GM19351 (cell line): ENCODE measurements at regions not wholly inside any gene's neighbourhood (a gene's known extent, or its start where the extent isn't known, plus 50 kb on each side); places are given as distances from the start of the nearest gene placed in this dataset.
"Not testable (repeated sequence)": the region's sequence is repeated elsewhere in the genome, so short reads cannot be mapped to it uniquely, and the experiment has no call there.

Experiments
- ATAC-seq: cut with Tn5 transposase; IDR thresholded peaks from one replicate; pipeline ENCODE4 v1.9.1; 2021; ENCODE audit warnings: mild to moderate bottlenecking, moderate library complexity; ENCODE audit not compliant: unreplicated experiment

DNA sequence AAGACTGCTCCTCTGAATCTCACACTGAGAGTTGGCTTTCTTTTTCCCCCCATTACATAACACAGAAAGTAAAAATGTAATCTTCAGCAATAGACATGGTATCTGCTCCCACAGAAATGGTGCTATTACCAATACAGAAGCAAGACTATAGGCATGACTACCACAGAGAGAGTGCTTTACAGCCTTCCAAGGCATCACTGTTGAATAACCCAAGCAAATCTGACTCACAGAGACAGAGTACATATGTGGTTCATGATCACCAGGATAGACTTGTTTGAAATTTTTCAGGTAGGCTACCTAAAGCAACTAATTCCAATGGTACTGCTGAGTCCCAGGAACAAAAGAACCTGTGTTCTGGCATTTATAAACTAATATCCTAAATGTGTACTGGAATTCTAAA lies 1373.4 kb upstream of the C9orf72 start:
- ATAC-seq: no peak

GRCh38 chr9:28951945-28952344 lies 1378.7 kb upstream of the C9orf72 start:
- no peak for ATAC-seq

- ATAC-seq: no peak
These were observed 1383.0 kb upstream of the C9orf72 start for GRCh38 chr9:28956116-28956880.

GRCh38 chr9:28960602-28961001 lies 1387.3 kb upstream of the C9orf72 start:
- no peak for ATAC-seq

- ATAC-seq: no peak
These were observed 1388.3 kb upstream of the C9orf72 start for GRCh38 chr9:28961623-28962022.

- no peak for ATAC-seq
These were observed 1393.9 kb upstream of the C9orf72 start for GRCh38 chr9:28967226-28967625.

DNA sequence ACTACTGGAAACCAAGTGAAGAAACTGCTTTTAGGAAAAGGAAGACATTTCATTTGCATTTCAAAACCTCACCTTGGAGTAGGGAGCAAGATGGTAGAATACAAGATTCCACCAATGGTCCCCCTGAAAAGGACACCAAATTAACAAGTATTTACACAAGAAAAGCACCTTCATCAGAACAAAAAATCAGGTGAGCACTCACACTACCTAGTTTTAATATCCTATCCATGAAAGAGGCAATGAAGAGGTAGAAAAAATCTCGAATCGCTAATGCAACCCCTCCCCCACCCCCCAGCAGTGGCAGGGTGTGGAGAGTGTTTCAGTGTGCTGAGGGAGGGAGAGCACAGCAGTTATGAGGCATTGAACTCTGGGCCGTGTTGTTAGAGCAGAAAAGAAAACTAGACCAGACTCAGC lies 1397.0 kb upstream of the C9orf72 start:
- no peak for ATAC-seq

GRCh38 chr9:28971881-28972280 lies 1398.6 kb upstream of the C9orf72 start:
- no peak for ATAC-seq

DNA sequence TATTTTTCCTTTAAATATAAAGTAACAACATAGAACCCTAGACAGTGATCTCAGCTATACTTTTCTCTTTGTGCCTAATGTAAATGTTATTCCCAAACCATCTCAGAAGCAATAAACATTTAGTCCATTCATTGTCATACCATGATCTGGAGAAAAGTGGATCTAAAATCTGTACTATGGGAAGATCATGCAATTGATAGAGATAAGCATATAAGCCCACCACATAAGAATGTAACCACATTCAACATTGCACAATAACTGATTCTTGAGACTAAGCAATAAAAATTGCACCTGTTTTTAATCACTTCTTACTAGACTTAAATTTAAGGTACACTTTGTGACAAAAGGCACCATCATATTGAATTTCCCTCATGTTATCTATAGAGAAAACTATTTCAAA lies 1403.0 kb upstream of the C9orf72 start:
- ATAC-seq: no peak

DNA sequence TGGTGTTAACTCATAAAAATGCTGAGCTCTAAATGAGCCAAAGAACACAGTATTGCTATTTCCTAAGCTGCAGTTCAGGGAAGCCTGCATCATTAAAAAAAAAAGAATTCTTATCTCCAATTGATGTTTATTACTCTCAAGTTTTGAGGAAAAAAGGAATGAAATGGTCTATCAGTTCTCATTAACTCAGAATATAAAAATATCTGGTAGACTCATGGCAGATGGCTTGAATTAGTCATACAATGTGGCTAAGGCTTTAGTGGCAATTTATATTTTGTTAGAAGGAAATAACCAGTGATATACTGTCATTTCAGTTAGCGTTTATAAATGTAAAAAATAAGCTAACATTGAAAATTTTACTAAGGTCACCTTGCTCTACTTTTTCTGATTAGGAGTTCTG lies 1403.4 kb upstream of the C9orf72 start:
- ATAC-seq: no peak

DNA sequence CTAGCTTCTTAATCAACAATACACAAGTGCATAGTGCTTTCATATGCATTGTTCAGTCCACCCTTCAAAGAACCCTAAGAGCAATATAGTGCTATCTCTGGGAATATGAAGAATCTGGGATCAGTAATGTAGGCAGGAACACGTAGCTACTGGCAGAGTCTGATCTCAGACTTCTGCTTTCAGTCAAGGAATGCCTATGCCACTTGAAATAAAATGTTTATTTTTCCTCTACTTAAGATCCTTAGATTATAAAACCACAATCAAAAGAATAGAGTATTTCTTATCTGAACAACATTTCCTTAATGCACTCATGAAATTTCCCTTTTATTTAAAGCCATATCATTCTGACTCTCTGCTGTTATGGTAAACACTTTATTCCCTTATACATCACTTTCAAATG lies 1407.8 kb upstream of the C9orf72 start:
- no peak for ATAC-seq

DNA sequence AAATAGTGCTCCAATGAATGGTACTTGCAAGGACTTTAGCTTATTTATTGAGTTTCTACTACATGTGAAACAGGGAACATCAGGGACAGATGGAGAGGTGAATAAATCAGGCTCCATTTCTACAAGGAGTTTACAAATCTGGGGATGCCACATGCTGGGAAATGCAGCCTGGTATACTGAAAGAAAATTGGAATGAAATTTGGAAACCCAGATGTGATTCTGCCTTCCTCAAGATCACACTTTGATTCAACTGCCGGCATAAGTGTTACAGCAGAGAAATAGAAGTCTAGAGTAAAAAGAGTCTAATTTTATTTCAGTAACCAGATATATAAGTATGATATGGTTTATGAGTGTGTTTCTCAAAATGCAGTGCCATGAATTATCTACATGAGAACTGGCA lies 1408.4 kb upstream of the C9orf72 start:
- no peak for ATAC-seq

DNA sequence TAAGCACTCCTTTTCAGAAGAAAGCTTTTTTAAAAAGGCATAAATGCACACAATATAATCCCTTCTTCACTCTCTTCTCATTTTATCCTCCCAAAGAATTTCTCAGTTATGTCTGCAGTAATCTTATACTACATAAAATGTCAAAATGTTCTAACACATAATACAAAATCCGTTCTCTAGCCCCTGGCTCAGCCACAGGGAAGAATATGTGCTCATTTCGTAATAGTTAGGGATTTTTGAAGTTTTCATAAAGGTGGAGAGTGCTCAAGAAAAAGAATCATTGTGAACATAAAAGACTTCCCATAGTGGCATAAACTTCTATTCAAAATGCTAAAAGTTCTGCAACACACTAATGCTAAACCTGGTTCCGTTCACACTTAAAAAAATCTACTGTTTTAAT lies 1410.7 kb upstream of the C9orf72 start:
- ATAC-seq: no peak

GRCh38 chr9:28990009-28990408 lies 1416.7 kb upstream of the C9orf72 start:
- ATAC-seq: not testable (repeated sequence)

GRCh38 chr9:28999057-28999456 lies 1425.8 kb upstream of the C9orf72 start:
- ATAC-seq: no peak

DNA sequence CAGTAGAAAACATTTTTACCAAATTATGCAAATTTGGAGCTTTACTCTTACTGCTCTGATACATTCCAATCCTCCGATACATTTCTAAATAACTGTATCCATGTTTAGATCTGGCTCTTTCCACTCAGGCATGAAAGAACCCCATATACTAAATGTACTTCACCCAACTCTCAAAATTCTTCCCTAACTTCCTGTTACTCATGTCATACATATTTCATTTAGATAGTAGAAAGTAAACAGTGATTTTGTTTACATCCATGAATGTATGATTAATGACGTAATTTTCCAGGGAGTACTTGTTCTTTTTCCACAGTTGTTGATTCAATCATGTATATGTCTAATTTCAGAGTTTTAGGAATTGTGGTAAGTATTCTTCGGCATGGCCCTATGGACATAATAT lies 1426.5 kb upstream of the C9orf72 start:
- ATAC-seq: no peak

- no peak for ATAC-seq
These were observed 1427.7 kb upstream of the C9orf72 start for GRCh38 chr9:29001006-29001405.

DNA sequence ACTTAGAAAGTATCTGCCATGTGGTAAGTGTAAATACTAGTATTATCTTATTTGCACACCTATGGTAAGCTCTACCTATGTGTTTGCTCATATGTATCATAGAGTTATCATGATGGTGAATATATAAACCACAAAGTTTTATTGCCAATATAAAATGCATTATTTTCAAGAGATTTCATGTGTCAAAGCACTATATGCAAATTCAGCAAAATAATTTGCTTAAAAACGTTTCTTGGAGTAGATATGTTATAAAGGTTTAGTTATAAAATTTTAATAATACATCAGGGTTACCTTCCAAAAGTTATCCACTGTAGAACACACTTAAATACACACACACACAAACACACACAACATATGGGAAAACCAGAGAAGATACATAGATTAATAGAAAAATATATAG lies 1431.7 kb upstream of the C9orf72 start:
- no peak for ATAC-seq

- no peak for ATAC-seq
These were observed 1433.3 kb upstream of the C9orf72 start for GRCh38 chr9:29006628-29007027.

DNA sequence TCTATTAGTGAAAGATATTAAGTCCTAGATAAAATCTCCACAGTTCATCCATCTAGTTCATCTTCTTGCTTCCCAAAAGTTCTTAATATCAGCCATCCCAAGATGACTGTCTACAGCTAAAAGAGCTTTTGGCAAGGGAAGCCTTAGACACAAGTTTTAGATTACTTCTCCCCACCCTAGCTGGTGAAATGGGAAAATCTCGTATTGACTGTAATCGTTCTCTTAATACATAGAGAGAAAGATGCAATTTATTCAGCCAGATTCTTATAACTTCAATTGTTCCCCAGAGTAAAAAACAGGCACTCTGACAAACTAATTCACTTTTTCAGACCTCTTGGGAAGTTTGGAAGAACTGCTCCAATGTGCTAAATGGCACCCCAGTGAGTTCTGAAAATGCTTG lies 1439.6 kb upstream of the C9orf72 start:
- ATAC-seq: no peak

GRCh38 chr9:29021632-29022031 lies 1448.4 kb upstream of the C9orf72 start:
- ATAC-seq: no peak

GRCh38 chr9:29038332-29038731 lies 1465.1 kb upstream of the C9orf72 start:
- ATAC-seq: no peak

GRCh38 chr9:29039258-29039657 lies 1466.0 kb upstream of the C9orf72 start:
- ATAC-seq: no peak
